Naive thymus-derived CD8-positive, alpha-beta T cell (primary cell): ENCODE measurements at regions not wholly inside any gene's neighbourhood (a gene's known extent, or its start where the extent isn't known, plus 50 kb on each side); places are given as distances from the start of the nearest gene placed in this dataset.
A peak's percentile ranks its signal among the peaks of the same experiment; 100 is the strongest.
"Not testable (repeated sequence)": the region's sequence is repeated elsewhere in the genome, so short reads cannot be mapped to it uniquely, and the experiment has no call there.

Source experiments
- ATAC-seq, 2 donors: fragments of 150-1000 bp; cut with Tn5 transposase in 1 of 2; sonication (Bioruptor Pico), chemical (Tn5 transposase) in 1 of 2; 1 replicate in 1 of 2; 2 replicates in 1 of 2; pipeline ENCODE4 v1.10.0; 2021; ENCODE audit warnings: mild to moderate bottlenecking in 2 of 2, moderate library complexity in 2 of 2
- POLR2A ChIA-PET: fragments of 350-600 bp; sonication (Branson Sonifier 250); formaldehyde crosslinking; loops from one replicate; lab custom pipeline; 2021; ENCODE audit warnings: antibody characterized with exemption; lab: Charles Lee
- DNase-seq, 10 donors: peaks; one replicate each; pipeline versions ENCODE4 v3.0.0 to v3.0.0-alpha.2; 2020 to 2022
- H3K27ac Mint-ChIP-seq, 10 donors: one replicate each; pipeline ENCODE4 v1.8.0; 2020 to 2022; ENCODE audit warnings: mild to moderate bottlenecking in 10 of 10, mixed read lengths in 10 of 10, moderate library complexity in 4 of 10, inconsistent platforms in 1 of 10
- H3K27me3 Mint-ChIP-seq, 5 donors: one replicate each; pipeline ENCODE4 v1.8.0; 2021 to 2022; ENCODE audit warnings: mixed read lengths in 5 of 5
- H3K36me3 Mint-ChIP-seq, 3 donors: one replicate each; pipeline ENCODE4 v1.8.0; 2020 to 2022; ENCODE audit warnings: mixed read lengths in 3 of 3, mild to moderate bottlenecking in 2 of 3, inconsistent platforms in 1 of 3
- H3K4me1 Mint-ChIP-seq, 4 donors: one replicate each; pipeline ENCODE4 v1.8.0; 2021 to 2022; ENCODE audit warnings: mixed read lengths in 4 of 4
- H3K4me3 Mint-ChIP-seq, 10 donors: one replicate each; pipeline ENCODE4 v1.8.0; 2020 to 2022; ENCODE audit warnings: mild to moderate bottlenecking in 10 of 10, mixed read lengths in 10 of 10, moderate library complexity in 6 of 10, inconsistent platforms in 1 of 10
- H3K9me3 Mint-ChIP-seq, 9 donors: one replicate each; pipeline ENCODE4 v1.8.0; 2020 to 2022; ENCODE audit warnings: mixed read lengths in 9 of 9, mild to moderate bottlenecking in 3 of 9, inconsistent platforms in 1 of 9, moderate library complexity in 1 of 9

DNA sequence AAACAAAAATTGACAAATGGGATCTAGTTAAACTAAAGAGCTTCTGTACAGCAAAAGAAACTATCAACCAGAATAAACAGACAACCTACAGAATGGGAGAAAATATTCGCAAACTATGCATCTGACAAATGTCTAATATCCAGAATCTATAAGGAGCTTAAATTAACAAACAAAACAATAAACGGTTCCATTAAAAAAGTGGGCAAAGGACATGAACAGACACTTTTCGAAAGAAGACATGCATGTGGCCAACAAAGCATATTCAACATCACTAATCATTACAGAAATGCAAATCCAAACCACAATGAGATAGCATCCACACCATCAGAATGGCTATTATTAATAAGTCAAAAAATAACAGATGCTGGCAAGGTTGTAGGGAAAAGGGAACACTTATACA, 50.5 kb upstream of the MED13L start:
- H3K9me3 Mint-ChIP-seq, H3K36me3 Mint-ChIP-seq, ATAC-seq, H3K27me3 Mint-ChIP-seq, H3K4me3 Mint-ChIP-seq, DNase-seq, POLR2A ChIA-PET: not testable (repeated sequence)
- peak overlapping the region in 1 of 10 donors; percentile 12 for H3K27ac Mint-ChIP-seq
- H3K4me1 Mint-ChIP-seq: peaks cover 11 to 35% (median 26%) of the 10 kb centered on the region in 4 donors

DNA sequence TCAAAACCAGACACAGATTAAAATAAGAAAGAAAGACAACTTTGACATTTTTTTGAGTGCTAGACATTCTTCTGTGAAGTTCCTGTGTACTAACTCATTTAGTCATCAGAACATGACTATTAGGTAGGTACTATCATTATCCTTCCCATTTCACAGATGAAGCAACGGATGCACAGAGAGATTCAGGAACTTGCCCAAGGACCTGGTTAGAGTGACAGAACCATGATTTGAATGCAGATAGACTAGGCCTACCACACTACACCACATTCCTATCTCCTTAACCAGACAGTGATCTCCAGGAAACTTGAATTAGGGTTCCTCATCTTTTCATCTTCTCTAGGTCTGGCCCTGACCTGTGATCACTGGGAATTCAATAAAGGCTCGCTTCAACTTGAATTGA, 54.4 kb upstream of the MED13L start:
- Mint-ChIP-seq H3K4me1 (peaks cover 0 to 25% (median 2%) of the 10 kb centered on the region in 4 donors), H3K27me3 (no peaks in the 10 kb centered on the region), H3K36me3 (no peaks in the 10 kb centered on the region), H3K27ac (no peak overlapping the region), H3K4me3 (no peak overlapping the region), H3K9me3 (peaks cover 0 to 2% (median 0%) of the 10 kb centered on the region in 9 donors)
- POLR2A ChIA-PET: no interaction called here
- ATAC-seq (no peak), DNase-seq (no peak)

DNA sequence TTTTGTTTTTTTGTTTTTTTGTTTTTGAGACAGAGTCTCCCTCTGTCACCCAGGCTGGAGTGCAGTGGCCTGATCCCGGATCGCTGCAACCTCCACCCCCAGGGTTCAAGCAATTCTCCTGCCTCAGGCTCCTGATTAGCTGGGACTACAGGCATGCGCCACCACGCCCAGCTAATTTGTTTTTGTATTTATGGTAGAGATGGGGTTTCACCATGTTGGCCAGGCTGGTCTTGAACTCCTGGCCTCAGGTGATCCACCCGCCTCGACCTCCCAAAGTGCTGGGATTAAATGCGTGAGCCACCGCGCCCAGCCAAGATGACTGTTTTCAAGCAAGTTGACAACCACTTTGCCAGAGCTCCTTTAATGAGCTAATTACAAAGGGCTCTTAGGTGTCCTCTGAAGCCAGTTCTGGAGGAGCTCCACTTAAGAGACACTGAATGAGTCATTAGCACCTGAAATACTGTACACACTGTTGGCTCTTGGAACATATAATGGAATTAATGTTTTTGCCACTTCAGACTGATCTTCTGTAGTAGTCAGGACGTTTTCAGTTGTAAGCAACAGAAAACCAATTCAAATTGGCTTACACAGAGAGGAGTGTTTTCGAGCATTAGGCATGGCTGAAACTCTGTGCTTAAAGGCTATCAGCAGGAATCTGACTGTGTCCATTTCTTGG, 55.4 kb upstream of the MED13L start:
- POLR2A ChIA-PET: no interaction called here
- Mint-ChIP-seq H3K4me3 (no peak overlapping the region), H3K4me1 (peaks cover 0 to 32% (median 0%) of the 10 kb centered on the region in 4 donors), H3K27ac (no peak overlapping the region), H3K27me3 (no peaks in the 10 kb centered on the region), H3K36me3 (no peaks in the 10 kb centered on the region), H3K9me3 (peaks cover 0 to under 1% (median 0%) of the 10 kb centered on the region in 9 donors)
- DNase-seq: no peak
- ATAC-seq: no peak

DNA sequence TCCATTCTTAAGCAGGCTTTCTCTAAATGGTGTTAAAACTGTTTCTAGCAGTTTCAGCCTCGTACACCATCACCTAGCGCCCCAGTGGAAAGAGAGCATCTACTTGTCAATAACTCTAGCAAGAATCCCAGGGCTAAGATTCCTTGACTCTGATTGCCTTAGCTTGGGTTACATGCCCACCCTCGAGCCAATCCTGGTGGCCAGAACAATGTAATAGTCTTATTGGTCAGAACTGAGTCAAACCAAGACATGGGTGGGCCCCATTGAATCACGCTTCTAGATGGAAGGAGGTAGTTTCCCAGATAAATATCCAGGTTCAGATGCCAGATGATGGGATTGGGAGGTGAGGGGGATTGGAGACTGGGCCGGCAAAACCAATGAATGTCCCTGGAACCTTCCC, 55.9 kb upstream of the MED13L start:
- DNase-seq (no peak), ATAC-seq (no peak)
- H3K4me1 Mint-ChIP-seq: peaks cover 0 to 32% (median 0%) of the 10 kb centered on the region in 4 donors
- no peaks in the 10 kb centered on the region for H3K27me3 Mint-ChIP-seq
- H3K36me3 Mint-ChIP-seq: no peaks in the 10 kb centered on the region
- H3K9me3 Mint-ChIP-seq: no peaks in the 10 kb centered on the region
- POLR2A ChIA-PET: no interaction called here
- no peak overlapping the region for H3K27ac Mint-ChIP-seq
- H3K4me3 Mint-ChIP-seq: no peak overlapping the region

DNA sequence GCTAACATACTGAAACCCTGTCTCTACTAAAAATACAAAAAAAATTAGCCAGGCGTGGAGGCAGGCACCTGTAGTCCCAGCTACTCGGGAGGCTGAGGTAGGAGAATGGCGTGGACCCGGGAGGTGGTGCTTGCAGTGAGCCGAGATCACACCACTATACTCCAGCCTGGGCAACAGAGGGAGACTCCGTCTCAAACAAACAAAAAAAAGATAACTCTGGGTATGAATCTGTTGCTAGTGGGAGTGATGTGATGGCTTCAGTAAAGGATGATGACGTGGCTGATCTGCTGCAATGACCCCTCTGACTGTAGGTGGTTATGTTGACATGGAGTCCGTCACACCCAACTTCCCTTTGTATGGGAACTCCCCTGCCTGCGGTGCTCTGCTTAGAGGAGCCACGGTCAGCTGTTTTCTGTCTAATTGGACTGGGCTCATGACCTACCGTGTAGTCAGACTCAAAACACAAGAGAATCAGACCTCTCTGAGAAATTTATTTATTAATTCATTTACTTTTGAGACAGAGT, 59.1 kb upstream of the MED13L start:
- peak in 1 of 2 donors; percentile 62 for ATAC-seq
- H3K4me3 Mint-ChIP-seq: no peak overlapping the region
- POLR2A ChIA-PET: no interaction called here

DNA sequence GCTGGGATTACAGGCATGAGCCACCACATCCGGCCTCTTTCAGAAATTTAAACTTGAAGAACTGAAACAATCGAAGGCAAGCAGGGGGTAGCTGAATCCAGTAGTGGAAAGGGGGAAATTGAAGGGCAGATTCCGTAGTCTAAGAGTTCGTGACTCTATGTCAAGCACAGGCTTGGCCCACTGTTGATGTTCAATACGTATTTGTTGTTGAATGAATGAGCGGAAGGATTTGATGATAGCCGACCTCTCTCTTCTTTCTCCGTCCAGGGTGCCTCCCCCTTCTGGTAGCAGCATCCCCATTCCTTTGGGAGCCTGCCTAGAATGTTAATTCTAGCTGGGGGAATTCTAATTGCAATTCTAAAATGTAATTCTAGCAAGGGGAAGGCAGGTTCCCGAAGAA, 59.8 kb upstream of the MED13L start:
- peaks cover 0 to 42% (median 0%) of the 10 kb centered on the region in 4 donors for H3K4me1 Mint-ChIP-seq
- H3K27me3 Mint-ChIP-seq: no peaks in the 10 kb centered on the region
- POLR2A ChIA-PET: no interaction called here
- H3K9me3 Mint-ChIP-seq: no peaks in the 10 kb centered on the region
- H3K27ac Mint-ChIP-seq: peak overlapping the region in 2 of 10 donors; percentile 40 to 75
- peaks cover 0 to 2% (median 0%) of the 10 kb centered on the region in 3 donors for H3K36me3 Mint-ChIP-seq
- no peak for DNase-seq
- no peak overlapping the region for H3K4me3 Mint-ChIP-seq
- no peak for ATAC-seq

More for the DNA sequence above, 59.1 kb upstream of the MED13L start:
- no peak for DNase-seq
- no peaks in the 10 kb centered on the region for H3K27me3 Mint-ChIP-seq
- H3K4me1 Mint-ChIP-seq: peaks cover 0 to 42% (median 0%) of the 10 kb centered on the region in 4 donors
- H3K9me3 Mint-ChIP-seq: no peaks in the 10 kb centered on the region
- H3K27ac Mint-ChIP-seq: peak overlapping the region in 2 of 10 donors; percentile 40 to 60
- peaks cover 0 to 2% (median 0%) of the 10 kb centered on the region in 3 donors for H3K36me3 Mint-ChIP-seq

DNA sequence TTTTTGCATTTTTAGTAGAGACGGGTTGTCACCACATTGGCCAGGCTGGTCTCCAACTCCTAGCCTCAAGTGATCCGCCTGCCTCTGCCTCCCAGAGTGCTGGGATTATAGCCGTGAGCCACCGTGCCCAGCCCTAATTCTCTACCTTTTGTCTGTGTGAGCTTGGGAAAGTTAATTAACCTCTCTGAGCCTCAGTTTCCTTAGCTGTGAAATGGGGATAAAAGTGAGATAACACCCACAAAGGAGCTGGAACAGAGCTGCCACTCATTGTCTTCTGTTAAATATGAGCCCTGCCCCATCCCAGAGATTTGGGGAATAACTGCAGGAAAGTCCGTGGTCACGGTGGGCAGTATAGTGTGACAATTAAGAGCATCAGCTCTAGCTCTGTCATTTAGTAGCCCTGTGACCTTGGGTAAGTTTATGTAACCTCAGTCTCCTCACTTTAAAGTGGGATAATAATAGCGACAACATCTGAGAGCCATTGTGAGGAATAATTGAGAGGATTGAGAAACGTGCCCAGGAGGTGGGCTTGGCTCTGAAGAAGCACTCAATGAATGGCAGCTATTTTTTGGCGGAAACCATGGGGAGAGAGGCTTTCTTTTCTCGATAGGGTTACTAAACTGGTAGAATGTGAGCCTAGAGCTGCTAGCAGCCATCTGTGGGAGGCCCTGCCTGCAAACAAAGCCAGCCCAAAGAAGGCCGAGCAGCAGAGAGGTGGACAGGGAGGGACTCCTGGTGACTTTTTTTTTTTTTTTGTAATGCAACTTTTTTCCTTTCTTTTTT, 60.8 kb upstream of the MED13L start:
- Mint-ChIP-seq H3K36me3 (peaks cover 0 to 2% (median 0%) of the 10 kb centered on the region in 3 donors), H3K9me3 (peaks cover 0 to 5% (median 0%) of the 10 kb centered on the region in 9 donors)

DNA sequence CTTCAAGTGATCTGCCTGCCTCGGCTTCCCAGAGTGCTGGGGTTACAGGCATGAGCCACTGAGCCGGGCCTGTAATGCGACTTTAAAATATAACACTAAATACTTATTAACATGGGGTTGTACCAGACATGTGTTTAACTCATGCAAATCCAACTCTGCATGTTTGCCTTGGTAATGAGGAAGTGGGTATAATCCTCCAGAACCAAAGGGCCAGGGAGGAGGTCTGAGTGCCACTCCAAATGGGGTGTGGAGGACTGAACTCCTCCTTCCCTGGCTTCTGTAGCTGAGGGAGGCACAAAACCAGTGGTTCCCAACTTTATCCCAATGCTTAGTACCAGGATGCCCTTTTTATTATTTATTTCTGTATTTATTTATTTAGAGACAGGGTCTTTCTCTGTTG, 61.6 kb upstream of the MED13L start:
- no peak for DNase-seq
- Mint-ChIP-seq H3K27ac (no peak overlapping the region), H3K27me3 (no peaks in the 10 kb centered on the region), H3K4me1 (peaks cover 0 to 36% (median 0%) of the 10 kb centered on the region in 4 donors), H3K9me3 (peaks cover 0 to 7% (median 0%) of the 10 kb centered on the region in 9 donors), H3K4me3 (no peak overlapping the region), H3K36me3 (peaks cover 0 to 2% (median 0%) of the 10 kb centered on the region in 3 donors)
- ATAC-seq: no peak
- POLR2A ChIA-PET: no interaction called here

More for the DNA sequence above, 60.8 kb upstream of the MED13L start:
- Mint-ChIP-seq H3K4me3 (no peak overlapping the region), H3K27ac (peak overlapping the region in 1 of 10 donors; percentile 35), H3K4me1 (peaks cover 0 to 41% (median 0%) of the 10 kb centered on the region in 4 donors), H3K27me3 (no peaks in the 10 kb centered on the region)
- POLR2A ChIA-PET: no interaction called here
- ATAC-seq (no peak), DNase-seq (no peak)

DNA sequence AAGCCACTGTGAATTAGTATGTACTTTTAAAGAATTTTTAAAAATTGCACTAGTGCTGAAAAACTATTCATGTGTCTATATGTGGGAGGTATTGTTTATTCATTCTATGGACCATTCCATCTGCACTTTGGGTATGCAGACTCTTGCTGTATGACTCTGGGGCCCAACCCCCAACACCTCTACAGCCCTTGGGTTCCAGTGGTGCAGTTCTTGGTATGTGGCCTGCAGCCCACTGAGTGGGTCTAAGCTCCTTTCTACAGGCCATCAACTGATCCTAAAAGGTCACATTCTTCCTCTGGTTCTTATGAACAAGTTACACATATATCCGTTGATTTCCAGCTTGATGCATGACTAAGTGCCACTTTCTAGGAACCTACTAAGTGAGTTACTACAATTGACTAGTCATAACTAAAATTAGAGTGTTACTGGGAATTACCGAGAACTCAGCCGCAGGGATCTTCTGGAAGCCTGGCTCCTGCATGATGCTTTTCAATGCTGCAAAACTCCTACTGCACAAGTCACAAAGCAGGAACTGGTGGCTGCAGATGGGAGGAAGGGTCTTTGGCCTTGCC, 62.4 kb upstream of the MED13L start:
- H3K4me3 Mint-ChIP-seq: no peak overlapping the region
- DNase-seq (no peak), ATAC-seq (no peak)
- no peaks in the 10 kb centered on the region for H3K27me3 Mint-ChIP-seq
- peaks cover 0 to 5% (median 2%) of the 10 kb centered on the region in 3 donors for H3K36me3 Mint-ChIP-seq
- peaks cover 0 to 31% (median 0%) of the 10 kb centered on the region in 4 donors for H3K4me1 Mint-ChIP-seq
- POLR2A ChIA-PET: no interaction called here
- H3K27ac Mint-ChIP-seq: peak overlapping the region in 1 of 10 donors; percentile 14
- peaks cover 0 to 7% (median 0%) of the 10 kb centered on the region in 9 donors for H3K9me3 Mint-ChIP-seq

DNA sequence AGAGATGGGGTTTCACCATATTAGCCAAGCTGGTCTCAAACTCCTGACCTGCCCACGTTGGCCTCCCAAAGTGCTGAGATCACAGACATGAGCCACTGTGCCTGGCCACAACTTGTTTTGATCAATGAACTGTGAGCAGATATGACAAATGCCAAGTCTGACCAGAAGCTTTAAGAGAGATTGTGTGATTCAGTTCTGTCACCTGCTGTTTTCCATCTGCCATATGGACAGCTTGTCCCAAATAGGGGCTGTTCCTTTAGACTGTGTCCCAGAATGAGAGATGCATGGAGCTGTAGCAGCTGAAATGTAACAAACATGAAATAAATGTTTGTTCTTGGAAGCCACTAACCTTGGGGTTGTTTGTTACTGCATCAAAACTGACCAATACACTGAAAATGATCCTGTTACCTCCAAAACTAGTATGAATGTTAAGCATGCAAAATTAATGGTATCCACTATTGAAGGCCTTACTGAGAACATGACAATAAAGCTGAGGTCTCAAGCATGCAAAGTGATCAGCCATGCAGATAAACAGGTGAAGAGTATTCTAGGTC, 65.9 kb upstream of the MED13L start:
- ATAC-seq (no peak), DNase-seq (no peak)
- no peaks in the 10 kb centered on the region for H3K27me3 Mint-ChIP-seq
- H3K4me1 Mint-ChIP-seq: peaks cover 0 to 11% (median 0%) of the 10 kb centered on the region in 4 donors
- no peak overlapping the region for H3K4me3 Mint-ChIP-seq
- peaks cover 0 to 8% (median 4%) of the 10 kb centered on the region in 3 donors for H3K36me3 Mint-ChIP-seq
- peaks cover 0 to 7% (median 0%) of the 10 kb centered on the region in 9 donors for H3K9me3 Mint-ChIP-seq
- no peak overlapping the region for H3K27ac Mint-ChIP-seq
- POLR2A ChIA-PET: interaction anchor here (0.5 kb wide), 1 partner anchor 18 kb away, joined by 3 read pairs; no protein-coding TSS in a partner anchor

DNA sequence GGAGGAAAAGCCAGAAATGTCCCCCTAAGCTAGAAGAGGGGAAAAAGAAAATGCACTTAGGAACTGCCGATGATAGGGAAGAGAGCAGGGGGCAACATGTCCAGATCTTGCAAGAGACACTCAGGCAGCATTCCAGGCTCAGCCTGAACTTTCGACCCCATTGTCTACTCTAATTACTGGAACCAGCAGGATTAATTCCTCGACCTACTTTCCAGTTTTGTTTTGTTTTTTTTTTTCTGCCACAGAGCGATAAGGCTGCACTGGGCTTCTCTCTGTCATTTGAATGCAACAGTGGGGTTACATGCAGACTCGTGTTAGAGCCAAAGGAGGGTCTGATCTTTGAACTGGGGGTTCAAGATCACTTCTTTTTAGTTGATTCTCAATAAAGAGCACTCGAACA, 68.7 kb upstream of the MED13L start:
- H3K4me3 Mint-ChIP-seq: no peak overlapping the region

DNA sequence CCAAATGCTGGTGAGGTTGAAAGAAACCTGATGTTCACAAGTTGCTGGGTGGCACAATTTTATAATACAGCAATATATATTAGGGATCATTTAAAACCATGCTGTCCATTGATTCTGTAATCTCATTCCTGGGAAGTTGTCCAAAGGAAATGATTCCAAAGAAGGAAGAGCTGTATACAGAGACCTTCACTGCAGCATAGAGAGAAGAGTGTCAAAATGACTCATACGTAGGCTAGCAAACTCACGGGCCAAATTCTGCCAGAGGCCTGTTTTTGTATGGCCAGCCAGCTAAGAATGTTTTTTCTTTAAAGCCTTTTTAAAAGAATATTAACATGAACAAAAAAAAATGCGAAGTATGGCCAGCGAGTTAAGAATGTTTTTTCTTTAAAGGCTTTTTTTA, 69.2 kb upstream of the MED13L start:
- POLR2A ChIA-PET: no interaction called here
- H3K27ac Mint-ChIP-seq: no peak overlapping the region
- H3K4me1 Mint-ChIP-seq: peaks cover 0 to 2% (median 0%) of the 10 kb centered on the region in 4 donors
- peaks cover 0 to 8% (median 2%) of the 10 kb centered on the region in 3 donors for H3K36me3 Mint-ChIP-seq
- no peak for DNase-seq
- ATAC-seq: no peak
- H3K9me3 Mint-ChIP-seq: peaks cover 0 to 7% (median 0%) of the 10 kb centered on the region in 9 donors
- no peak overlapping the region for H3K4me3 Mint-ChIP-seq
- H3K27me3 Mint-ChIP-seq: peaks cover 0 to 2% (median 0%) of the 10 kb centered on the region in 5 donors

More for the DNA sequence above, 68.7 kb upstream of the MED13L start:
- Mint-ChIP-seq H3K36me3 (peaks cover 0 to 8% (median 2%) of the 10 kb centered on the region in 3 donors), H3K9me3 (peaks cover 0 to 7% (median 0%) of the 10 kb centered on the region in 9 donors), H3K4me1 (peaks cover 0 to 2% (median 0%) of the 10 kb centered on the region in 4 donors), H3K27ac (no peak overlapping the region), H3K27me3 (peaks cover 0 to 2% (median 0%) of the 10 kb centered on the region in 5 donors)
- POLR2A ChIA-PET: no interaction called here
- ATAC-seq (no peak), DNase-seq (no peak)
